H9 (cell line): ENCODE measurements at regions not wholly inside any gene's neighbourhood (a gene's known extent, or its start where the extent isn't known, plus 50 kb on each side); places are given as distances from the start of the nearest gene placed in this dataset.

Experiments
- DNase-seq: peaks from one replicate; pipeline ENCODE4 v3.0.0-alpha.2; 2017
- H2AFZ ChIP-seq: one replicate; pipeline ENCODE4 v1.6.1; 2013; ENCODE audit warnings: mild to moderate bottlenecking, low read length, control low read depth, moderate library complexity
- H2AK5ac ChIP-seq: 2 replicates; pipeline ENCODE4 v1.6.1; 2013; ENCODE audit warnings: low read length, control low read depth, mixed read lengths; ENCODE audit not compliant: insufficient read length
- H2BK120ac ChIP-seq: one replicate; pipeline ENCODE4 v1.6.1; 2013; ENCODE audit warnings: low read depth, mild to moderate bottlenecking, low read length, control low read depth, inconsistent platforms; ENCODE audit not compliant: poor library complexity, severe bottlenecking
- H2BK12ac ChIP-seq: 2 replicates; pipeline ENCODE4 v1.6.1; 2013; ENCODE audit warnings: low read length, control low read depth, mixed read lengths, low read depth; ENCODE audit not compliant: insufficient read length
- H2BK15ac ChIP-seq: 2 replicates; pipeline ENCODE4 v1.6.1; 2013; ENCODE audit warnings: low read depth, low read length, control low read depth
- H2BK20ac ChIP-seq: one replicate; pipeline ENCODE4 v1.6.1; 2013; ENCODE audit warnings: low read depth, mild to moderate bottlenecking, low read length, control low read depth, inconsistent platforms; ENCODE audit not compliant: poor library complexity, severe bottlenecking
- H2BK5ac ChIP-seq: 2 replicates; pipeline ENCODE4 v1.6.1; 2013; ENCODE audit warnings: low read length, control low read depth, mixed read lengths; ENCODE audit not compliant: insufficient read length
- H3K14ac ChIP-seq: 2 replicates; pipeline ENCODE4 v1.6.1; 2013; ENCODE audit warnings: low read length, control low read depth; ENCODE audit not compliant: insufficient read depth
- H3K18ac ChIP-seq: 2 replicates; pipeline ENCODE4 v1.6.1; 2013; ENCODE audit warnings: low read depth, mild to moderate bottlenecking, mixed read lengths, low read length, control low read depth; ENCODE audit not compliant: insufficient read length
- H3K23ac ChIP-seq: 2 replicates; pipeline ENCODE4 v1.6.1; 2013; ENCODE audit warnings: low read length, control low read depth, mixed read lengths, low read depth; ENCODE audit not compliant: insufficient read length
- H3K23me2 ChIP-seq: 2 replicates; pipeline ENCODE4 v1.6.1; 2013; ENCODE audit warnings: low read depth, mild to moderate bottlenecking, mixed read lengths, low read length, control low read depth; ENCODE audit not compliant: insufficient read length, poor library complexity, severe bottlenecking
- H3K27ac ChIP-seq: 2 replicates; pipeline ENCODE4 v1.5.1; 2013; ENCODE audit warnings: low read length, control low read depth, mixed read lengths, low read depth; ENCODE audit not compliant: insufficient read length
- H3K27me3 ChIP-seq: 2 replicates; pipeline ENCODE4 v1.6.1; 2013; ENCODE audit warnings: low read length, control low read depth, inconsistent platforms; ENCODE audit not compliant: insufficient read depth
- H3K4ac ChIP-seq: 2 replicates; pipeline ENCODE4 v1.6.1; 2013; ENCODE audit warnings: low read depth, mild to moderate bottlenecking, control low read depth, inconsistent platforms, low read length, moderate library complexity
- H3K4me1 ChIP-seq: 2 replicates; pipeline ENCODE4 v1.6.1; 2013; ENCODE audit warnings: low read length, control low read depth, inconsistent platforms; ENCODE audit not compliant: insufficient read depth
- H3K4me2 ChIP-seq: 2 replicates; pipeline ENCODE4 v1.6.1; 2013; ENCODE audit warnings: low read length, control low read depth, mixed read lengths; ENCODE audit not compliant: insufficient read length, insufficient read depth
- H3K56ac ChIP-seq: 2 replicates; pipeline ENCODE4 v1.6.1; 2013; ENCODE audit warnings: low read depth, mild to moderate bottlenecking, mixed read lengths, low read length, control low read depth; ENCODE audit not compliant: insufficient read length
- H3K79me1 ChIP-seq: 2 replicates; pipeline ENCODE4 v1.6.1; 2013; ENCODE audit warnings: low read depth, mild to moderate bottlenecking, moderate library complexity, low read length, control low read depth, inconsistent platforms; ENCODE audit not compliant: insufficient read depth, poor library complexity, severe bottlenecking
- H3K79me2 ChIP-seq: 2 replicates; pipeline ENCODE4 v1.6.1; 2013; ENCODE audit warnings: low read length, control low read depth, inconsistent platforms; ENCODE audit not compliant: insufficient read depth
- H3K9ac ChIP-seq: 2 replicates; pipeline ENCODE4 v1.6.1; 2013; ENCODE audit warnings: low read length, control low read depth, mixed read lengths; ENCODE audit not compliant: insufficient read length; ENCODE audit errors: extremely low read depth
- H3K9me3 ChIP-seq: one replicate; pipeline ENCODE4 v1.6.1; 2013; ENCODE audit warnings: low read depth, low read length, inconsistent platforms; ENCODE audit not compliant: control insufficient read depth
- H3T11ph ChIP-seq: one replicate; pipeline ENCODE4 v1.6.1; 2013; ENCODE audit warnings: mild to moderate bottlenecking, low read length, control low read depth, inconsistent platforms
- H4K20me1 ChIP-seq: one replicate; pipeline ENCODE4 v1.6.1; 2013; ENCODE audit not compliant: control insufficient read depth, insufficient read length, insufficient read depth
- H4K5ac ChIP-seq: 2 replicates; pipeline ENCODE4 v1.6.1; 2013; ENCODE audit warnings: low read depth, mild to moderate bottlenecking, mixed read lengths, low read length, control low read depth; ENCODE audit not compliant: insufficient read length
- H4K8ac ChIP-seq: replicated peaks from 2 replicates; pipeline ENCODE4 v1.6.1; 2013; ENCODE audit warnings: low read length, control low read depth, mixed read lengths, low read depth; ENCODE audit not compliant: insufficient read length
- H4K91ac ChIP-seq: 2 replicates; pipeline ENCODE4 v1.6.1; 2013; ENCODE audit warnings: low read depth, mild to moderate bottlenecking, moderate library complexity, mixed read lengths, low read length, control low read depth; ENCODE audit not compliant: insufficient read length
- H3K27ac Mint-ChIP-seq, 3 experiments: 2 replicates in 2 of 3; 3 replicates in 1 of 3; pipeline ENCODE4 v1.8.0; 2020 to 2021; ENCODE audit warnings: mixed read lengths in 3 of 3, mild to moderate bottlenecking in 1 of 3, moderate library complexity in 1 of 3
- H3K27me3 Mint-ChIP-seq: 2 replicates; pipeline ENCODE4 v1.8.0; 2021; ENCODE audit warnings: low read depth, mild to moderate bottlenecking, moderate library complexity, mixed read lengths
- H3K36me3 Mint-ChIP-seq, 3 experiments: 2 replicates in 2 of 3; 3 replicates in 1 of 3; pipeline ENCODE4 v1.8.0; 2020 to 2021; ENCODE audit warnings: low read depth in 3 of 3, mixed read lengths in 3 of 3; ENCODE audit not compliant: insufficient read depth in 1 of 3
- H3K4me1 Mint-ChIP-seq, 2 experiments: 2 replicates each; pipeline ENCODE4 v1.8.0; 2020; ENCODE audit warnings: mixed read lengths in 2 of 2
- H3K4me3 Mint-ChIP-seq, 2 experiments: 2 replicates in 1 of 2; 3 replicates in 1 of 2; pipeline ENCODE4 v1.8.0; 2020 to 2021; ENCODE audit warnings: mild to moderate bottlenecking in 2 of 2, mixed read lengths in 2 of 2, moderate library complexity in 1 of 2
- H3K9me3 Mint-ChIP-seq, 2 experiments: 2 replicates in 1 of 2; 3 replicates in 1 of 2; pipeline ENCODE4 v1.8.0; 2020; ENCODE audit warnings: mild to moderate bottlenecking in 2 of 2, mixed read lengths in 2 of 2, moderate library complexity in 1 of 2
- CTCF ChIP-seq: fragments of 200-600 bp; sonication (generic); conservative IDR thresholded peaks from 3 replicates; pipeline ENCODE4 v1.8.0; 2021; ENCODE audit warnings: antibody characterized with exemption, mild to moderate bottlenecking
- WGBS: extraction: QIAGEN DNeasy Blood & Tissue Kit; methylation state at CpG from one replicate; pipeline ENCODE4 v1.1.7; 2013; ENCODE audit warnings: missing lambda C conversion rate, low lambda C conversion rate, mixed read lengths; ENCODE audit not compliant: insufficient read length; ENCODE audit errors: extremely low coverage; 5-methylcytosine and 5-hydroxymethylcytosine counted together

DNA sequence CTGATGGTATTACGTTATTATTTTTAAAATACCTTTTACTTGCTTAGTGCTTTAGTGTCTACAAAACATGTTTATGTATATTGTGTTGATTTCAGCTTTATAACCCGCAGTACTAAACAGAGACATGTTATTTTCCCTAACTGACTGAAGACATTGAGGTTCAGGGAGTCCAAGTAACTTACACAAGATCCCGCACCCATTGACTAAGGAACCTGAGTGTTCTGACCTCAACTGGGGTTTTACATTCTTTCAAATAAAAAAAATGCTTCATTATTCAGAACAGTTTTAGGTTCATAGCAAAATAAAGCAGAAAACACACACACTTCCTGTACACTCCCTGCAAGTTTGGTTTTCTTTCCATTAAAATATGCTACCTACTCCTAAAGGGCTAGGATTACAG is 60.4 kb upstream of the METAP2 start:
- Histone ChIP-seq H2BK20ac (no peak overlapping the region), H4K5ac (no peak overlapping the region), H4K8ac (no peak overlapping the region), H3K9ac (no peak overlapping the region), H3K56ac (no peak overlapping the region), H3K27ac (no peak overlapping the region), H3K4me2 (no peak overlapping the region), H3K79me1 (no peaks in the 10 kb centered on the region), H3K79me2 (no peaks in the 10 kb centered on the region), H2AFZ (no peak overlapping the region), H3K23me2 (no peaks in the 10 kb centered on the region), H3K4me1 (no peaks in the 10 kb centered on the region), H2BK12ac (no peak overlapping the region), H3K18ac (no peak overlapping the region), H2BK5ac (no peak overlapping the region), H2BK15ac (no peak overlapping the region), H2BK120ac (no peak overlapping the region), H3K14ac (no peak overlapping the region), H4K20me1 (no peaks in the 10 kb centered on the region), H3T11ph (no peak overlapping the region), H3K27me3 (no peaks in the 10 kb centered on the region), H4K91ac (no peak overlapping the region), H3K9me3 (no peaks in the 10 kb centered on the region), H3K4ac (no peak overlapping the region), H3K23ac (no peak overlapping the region), H2AK5ac (no peak overlapping the region)
- peaks cover 1% of the 10 kb centered on the region; the same call in 1 of the 2 replicates for H3K27me3 Mint-ChIP-seq
- no CpG with 5 or more reads among the region's 3 CpGs for whole genome bisulfite sequencing
- DNase-seq, result no peak
- H3K4me1 Mint-ChIP-seq, result peaks cover 10 to 11% of the 10 kb centered on the region in 2 experiments
- no peak for TF ChIP-seq CTCF
- H3K36me3 Mint-ChIP-seq, result no peaks in the 10 kb centered on the region
- no peak overlapping the region for H3K4me3 Mint-ChIP-seq
- H3K9me3 Mint-ChIP-seq, result no peaks in the 10 kb centered on the region
- H3K27ac Mint-ChIP-seq, result no peak overlapping the region
